Loucy (cell line): ENCODE measurements at regions not wholly inside any gene's neighbourhood (a gene's known extent, or its start where the extent isn't known, plus 50 kb on each side); places are given as distances from the start of the nearest gene placed in this dataset.

ENCODE experiments used
- CTCF ChIP-seq: fragments of 200-600 bp; sonication (generic); conservative IDR thresholded peaks from 2 replicates; pipeline ENCODE4 v1.5.1; 2014; ENCODE audit warnings: mild to moderate bottlenecking, antibody characterized with exemption, low read length
- EZH2phosphoT487 ChIP-seq: fragments of 200-600 bp; IDR thresholded peaks from 2 replicates; pipeline ENCODE4 v1.6.1; 2018; ENCODE audit warnings: antibody characterized with exemption, mild to moderate bottlenecking, moderate library complexity, borderline replicate concordance

GRCh38 chr5:25570067-25570583 lies 925.3 kb upstream of the CDH10 start:
- TF ChIP-seq CTCF (no peak), EZH2phosphoT487 (no peak)
